Lower leg skin (tissue), 4 donors: ENCODE measurements at regions not wholly inside any gene's neighbourhood (a gene's known extent, or its start where the extent isn't known, plus 50 kb on each side); places are given as distances from the start of the nearest gene placed in this dataset.
"Not testable (repeated sequence)": the region's sequence is repeated elsewhere in the genome, so short reads cannot be mapped to it uniquely, and the experiment has no call there.

ENCODE experiments used
- DNase-seq, 2 donors: peaks; one replicate each; pipeline ENCODE4 v3.0.0-alpha.2; 2019; ENCODE audit warnings: low spot score in 2 of 2
- H3K4me3 ChIP-seq: fragments of 200-600 bp; sonication (generic); 2 replicates; pipeline ENCODE4 v1.5.1; 2017; ENCODE audit warnings: mild to moderate bottlenecking, low read depth; ENCODE audit not compliant: poor library complexity, severe bottlenecking
- CTCF ChIP-seq, 3 donors: fragments of 450-650 bp; IDR thresholded peaks; one replicate each; pipeline ENCODE4 v1.5.1; 2016; ENCODE audit warnings: antibody characterized with exemption in 3 of 3, mild to moderate bottlenecking in 3 of 3, moderate library complexity in 2 of 3
- POLR2A ChIP-seq, 2 donors: fragments of 450-650 bp; IDR thresholded peaks; one replicate each; pipeline ENCODE4 v1.6.1; 2016 to 2017; ENCODE audit warnings: antibody characterized with exemption in 2 of 2, mild to moderate bottlenecking in 1 of 2, moderate library complexity in 1 of 2
- WGBS, 2 donors: methylation state at CpG; one replicate each; pipeline ENCODE4 v1.1.5; 2018; 5-methylcytosine and 5-hydroxymethylcytosine counted together
- intact Hi-C: fragments of 100-400 bp; cut with DNase I; formaldehyde crosslinking; loops from one replicate; pipeline ENCODE4 v1.15.0; 2023; ENCODE audit warnings: low total_unique reads

DNA sequence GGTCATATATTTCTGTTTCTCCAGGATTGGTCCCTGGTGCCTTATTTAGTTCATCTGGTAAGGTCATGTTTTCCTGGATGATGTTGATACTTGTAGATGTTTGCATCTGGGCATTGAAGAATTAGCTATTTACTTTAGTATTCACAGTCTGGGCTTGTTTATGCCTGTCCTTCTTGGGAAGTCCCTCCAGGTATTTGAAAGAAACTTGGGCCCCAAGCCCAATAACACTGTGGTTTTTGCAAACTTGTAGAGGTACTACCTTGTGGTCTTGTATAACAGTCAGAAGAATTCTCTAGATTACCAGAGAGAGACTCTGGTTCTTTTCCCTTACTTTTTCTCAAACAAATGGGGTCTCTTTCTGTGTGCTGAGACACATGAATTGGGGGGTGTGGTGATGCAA is 251.4 kb upstream of the B3GALT2 start:
- TF ChIP-seq POLR2A (IDR thresholded peaks at IDR 0.05) (no peak), CTCF (IDR thresholded peaks at IDR 0.05) (no peak)
- no peak for DNase-seq
- intact Hi-C loops: no loop called here
- no peak overlapping the region for H3K4me3 ChIP-seq

DNA sequence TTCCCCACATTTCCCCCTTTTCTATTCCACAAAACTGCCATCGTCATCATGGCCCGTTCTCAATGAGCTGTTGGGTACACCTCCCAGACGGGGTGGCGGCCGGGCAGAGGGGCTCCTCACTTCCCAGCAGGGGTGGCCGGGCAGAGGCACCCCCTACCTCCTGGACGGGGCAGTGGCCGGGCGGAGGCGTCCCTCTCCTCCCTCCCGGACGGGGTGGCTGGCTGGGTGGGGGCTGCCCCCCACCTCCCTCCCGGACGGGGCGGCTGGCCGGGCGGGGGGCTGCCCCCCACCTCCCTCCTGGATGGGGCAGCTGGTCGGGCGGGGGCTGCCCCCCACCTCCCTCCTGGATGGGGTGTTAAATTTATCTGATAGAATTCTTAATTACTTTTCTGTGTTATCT is 250.9 kb upstream of the B3GALT2 start:
- 95% methylated on average over 8 to 19 of the region's 19 CpGs for WGBS, 2 donors
- intact Hi-C loops: not testable (repeated sequence)

GRCh38 chr1:193435781-193436180 is 249.4 kb upstream of the B3GALT2 start:
- no peak overlapping the region for H3K4me3 ChIP-seq
- intact Hi-C loops: no loop called here
- TF ChIP-seq CTCF (IDR thresholded peaks at IDR 0.05) (no peak), POLR2A (IDR thresholded peaks at IDR 0.05) (no peak)
- 48 to 64% methylated on average over 1 of the region's 1 CpG for WGBS, 2 donors
- no peak for DNase-seq

More for the DNA sequence above, 250.9 kb upstream of the B3GALT2 start:
- DNase-seq, H3K4me3 ChIP-seq: not testable (repeated sequence)

DNA sequence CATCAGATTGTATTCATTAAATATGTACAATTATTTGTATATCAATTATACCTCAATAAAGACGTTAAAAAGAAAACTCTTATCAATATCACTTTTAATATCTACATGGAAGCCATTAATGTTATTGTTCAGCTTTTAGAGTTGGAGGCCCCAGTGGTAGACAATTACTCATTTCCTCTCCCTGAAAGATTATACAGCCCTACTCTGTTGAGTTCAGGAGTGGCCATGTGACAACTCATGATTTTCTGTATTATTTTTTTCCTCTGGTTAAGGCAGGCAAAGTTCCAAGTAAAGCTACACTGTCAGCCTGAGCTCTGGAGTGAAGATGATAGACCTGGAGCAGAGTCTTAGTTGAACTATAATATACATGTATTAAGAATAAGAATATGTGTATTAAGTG is 247.9 kb upstream of the B3GALT2 start:
- DNase-seq: no peak
- intact Hi-C loops: no loop called here

DNA sequence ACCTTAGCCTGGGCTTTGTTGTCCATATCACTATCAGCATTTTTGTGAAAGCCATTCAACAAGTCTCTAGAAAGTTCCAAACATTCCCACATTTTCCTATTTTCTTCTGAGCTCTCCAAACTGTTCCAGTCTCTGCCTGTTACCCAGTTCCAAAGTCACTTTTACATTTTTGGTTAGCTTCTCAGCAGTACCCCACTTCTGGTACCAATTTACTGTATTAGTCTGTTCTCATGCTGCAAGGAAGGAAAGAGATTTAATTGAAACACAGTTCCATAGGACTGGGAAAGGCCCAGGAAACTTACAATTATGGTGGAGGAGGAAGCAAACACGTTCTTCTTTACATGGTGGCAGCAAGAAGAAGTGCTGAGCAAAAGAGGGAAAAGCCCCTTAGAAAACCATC is 247.2 kb upstream of the B3GALT2 start:
- no peak for DNase-seq
- 88 to 97% methylated on average over 1 of the region's 1 CpG for WGBS, 2 donors
- TF ChIP-seq POLR2A (IDR thresholded peaks at IDR 0.05): no peak
- TF ChIP-seq CTCF (IDR thresholded peaks at IDR 0.05): no peak
- H3K4me3 ChIP-seq: no peak overlapping the region
- intact Hi-C loops: no loop called here

More for the DNA sequence above, 247.9 kb upstream of the B3GALT2 start:
- H3K4me3 ChIP-seq: no peak overlapping the region
- WGBS, 2 donors: 89 to 95% methylated on average over 1 of the region's 1 CpG
- TF ChIP-seq POLR2A (IDR thresholded peaks at IDR 0.05) (no peak), CTCF (IDR thresholded peaks at IDR 0.05) (no peak)

DNA sequence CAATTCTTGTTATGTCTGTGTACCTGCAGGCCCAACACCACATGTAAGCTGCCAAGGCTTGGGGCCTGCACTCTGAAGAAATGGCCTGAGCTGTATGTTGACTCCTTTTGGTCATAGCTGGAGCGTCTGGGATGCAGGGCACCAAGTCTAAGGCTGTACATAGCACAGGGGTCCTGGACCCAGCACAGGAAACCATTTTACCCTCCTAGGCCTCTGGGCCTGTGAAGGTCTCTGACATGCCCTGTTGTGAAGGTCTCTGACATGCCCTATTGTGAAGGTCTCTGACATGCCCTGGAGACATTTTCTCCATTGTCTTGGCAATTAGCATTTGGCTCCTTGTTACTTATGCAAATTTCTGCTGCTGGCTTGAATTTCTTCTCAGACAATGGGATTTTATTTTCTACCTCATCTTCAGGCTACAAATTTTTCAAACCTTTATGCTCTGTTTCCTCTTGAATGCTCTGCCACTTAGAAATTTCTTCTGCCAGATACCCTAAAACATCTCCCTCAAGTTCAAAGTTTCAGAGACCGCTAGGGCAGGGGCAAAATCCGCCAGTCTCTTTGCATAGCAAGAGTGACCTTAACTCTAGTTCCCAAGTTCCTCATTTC is 246.7 kb upstream of the B3GALT2 start:
- TF ChIP-seq POLR2A (IDR thresholded peaks at IDR 0.05) (no peak), CTCF (IDR thresholded peaks at IDR 0.05) (no peak)
- H3K4me3 ChIP-seq: no peak overlapping the region
- intact Hi-C loops: no loop called here
- DNase-seq: no peak
- WGBS, 2 donors: 88 to 96% methylated on average over 3 of the region's 3 CpGs
